ENCODE measurements at regions not wholly inside any gene's neighbourhood (a gene's known extent, or its start where the extent isn't known, plus 50 kb on each side); places are given as distances from the start of the nearest gene placed in this dataset.
A peak's percentile ranks its signal among the peaks of the same experiment; 100 is the strongest.

DNA sequence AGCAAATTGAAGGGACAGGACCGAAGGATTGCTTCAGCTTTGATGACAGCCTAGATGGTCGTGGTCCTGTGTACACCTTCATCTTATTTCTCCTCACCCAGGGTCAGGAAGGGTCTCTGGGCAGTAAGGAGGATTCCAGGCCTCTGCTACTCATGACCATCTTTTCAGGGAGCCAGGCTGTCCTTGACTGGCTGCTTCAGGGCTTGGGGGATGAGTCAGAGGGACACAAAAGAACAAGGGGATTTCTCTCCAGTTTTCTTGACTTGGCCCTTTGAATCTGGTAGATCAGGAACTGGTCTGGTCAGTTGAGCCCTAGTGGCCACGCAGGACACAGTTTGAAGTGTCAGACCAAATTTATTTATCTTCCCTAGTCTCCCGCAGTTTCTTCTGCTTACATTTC is 402.1 kb upstream of the CHD6 start:
- DNase-seq = no peak

DNA sequence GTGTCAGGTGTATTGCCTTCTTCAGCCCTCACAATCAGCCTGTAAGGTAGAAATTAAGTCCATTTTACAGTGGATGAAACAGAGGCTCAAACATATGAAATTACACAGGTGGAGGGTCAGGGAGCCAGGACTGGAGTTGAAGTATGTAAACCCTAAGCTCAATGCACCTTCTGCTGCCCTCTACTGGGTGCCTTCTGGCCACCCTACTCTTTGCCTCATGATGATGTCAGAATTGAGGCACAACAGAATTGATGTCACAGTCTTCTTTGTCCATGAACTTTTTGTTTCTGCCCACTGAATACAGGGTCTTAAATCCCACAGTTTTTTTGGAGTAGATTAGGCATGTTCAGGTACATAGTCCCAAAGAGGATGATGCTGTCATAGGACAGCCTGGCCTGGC is 400.8 kb upstream of the CHD6 start:
- DNase-seq = no peak

DNA sequence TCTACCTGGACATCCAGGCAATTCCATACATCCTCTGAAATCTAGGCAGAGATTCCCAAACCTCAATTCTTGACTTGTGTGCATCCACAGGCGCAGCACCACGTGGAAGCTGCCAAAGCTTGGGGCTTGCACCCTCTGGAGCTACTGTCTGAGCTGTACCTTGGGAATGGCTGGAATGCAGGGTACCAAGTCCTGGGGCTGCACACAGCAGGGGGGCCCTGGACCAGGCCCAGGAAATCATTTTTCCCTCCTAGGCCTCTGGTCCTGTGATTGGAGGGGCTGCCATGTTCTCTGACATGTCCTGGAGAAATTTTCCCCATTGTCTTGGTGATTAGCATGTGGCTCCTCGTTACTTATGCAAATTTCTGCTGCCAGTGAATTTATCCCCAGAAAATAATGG is 391.9 kb upstream of the CHD6 start:
- no peak for DNase-seq

DNA sequence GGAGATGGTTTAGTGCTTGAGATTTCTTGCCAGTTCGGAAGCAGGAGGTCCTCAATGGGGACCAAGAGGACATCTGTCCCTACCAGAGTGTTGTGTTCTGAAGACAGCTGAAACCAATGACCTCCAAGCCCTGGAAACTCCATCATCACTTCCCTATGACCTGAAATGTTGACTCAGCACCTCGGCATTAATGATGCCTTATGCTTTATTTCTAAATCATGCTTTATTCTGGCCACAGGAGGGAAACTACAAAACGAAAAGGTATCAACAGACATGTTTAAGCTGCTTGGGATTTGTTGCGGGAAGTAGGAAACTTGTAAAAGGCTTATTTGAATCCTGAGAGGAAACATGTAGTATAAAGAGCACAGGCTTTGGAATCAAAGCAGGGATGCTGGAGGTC is 389.1 kb upstream of the CHD6 start:
- DNase-seq = no peak

DNA sequence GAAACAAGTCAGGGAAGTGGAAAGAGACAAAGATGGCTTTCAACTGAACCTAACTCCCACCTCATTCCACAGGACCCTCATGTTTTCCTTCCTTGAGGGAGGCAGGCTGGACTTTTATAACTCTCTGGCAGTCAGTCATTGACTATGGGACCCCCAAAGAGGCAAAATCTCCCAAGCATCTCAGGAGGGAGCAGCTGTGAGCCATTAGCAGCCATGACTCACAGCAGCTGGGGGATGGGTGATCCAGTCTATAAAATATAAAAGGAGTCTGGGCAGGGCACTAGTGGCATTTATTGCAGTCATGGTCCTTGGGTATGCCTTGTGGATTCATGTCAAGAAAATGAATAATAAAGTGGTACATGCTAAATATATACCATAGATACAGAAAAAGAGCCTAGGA is 387.0 kb upstream of the CHD6 start:
- DNase-seq = no peak

DNA sequence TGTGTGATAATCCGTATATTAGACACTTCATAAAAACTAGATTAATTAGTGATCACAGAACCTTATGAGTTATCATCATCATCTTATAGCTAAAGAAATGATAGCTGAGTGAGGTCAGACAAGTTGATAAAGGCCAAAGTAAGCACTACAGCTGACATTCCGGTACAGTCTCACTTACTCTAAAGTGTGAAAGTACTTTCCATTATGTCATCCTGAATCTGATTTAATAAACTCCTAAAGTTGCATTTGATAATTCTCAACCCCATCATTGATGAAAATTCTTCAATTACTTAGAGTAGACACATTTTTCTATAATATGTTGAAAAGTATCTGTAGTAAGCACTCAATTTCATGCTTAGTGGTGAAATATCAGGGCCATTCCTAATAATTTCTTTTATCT is 385.2 kb upstream of the CHD6 start:
- no peak for DNase-seq

DNA sequence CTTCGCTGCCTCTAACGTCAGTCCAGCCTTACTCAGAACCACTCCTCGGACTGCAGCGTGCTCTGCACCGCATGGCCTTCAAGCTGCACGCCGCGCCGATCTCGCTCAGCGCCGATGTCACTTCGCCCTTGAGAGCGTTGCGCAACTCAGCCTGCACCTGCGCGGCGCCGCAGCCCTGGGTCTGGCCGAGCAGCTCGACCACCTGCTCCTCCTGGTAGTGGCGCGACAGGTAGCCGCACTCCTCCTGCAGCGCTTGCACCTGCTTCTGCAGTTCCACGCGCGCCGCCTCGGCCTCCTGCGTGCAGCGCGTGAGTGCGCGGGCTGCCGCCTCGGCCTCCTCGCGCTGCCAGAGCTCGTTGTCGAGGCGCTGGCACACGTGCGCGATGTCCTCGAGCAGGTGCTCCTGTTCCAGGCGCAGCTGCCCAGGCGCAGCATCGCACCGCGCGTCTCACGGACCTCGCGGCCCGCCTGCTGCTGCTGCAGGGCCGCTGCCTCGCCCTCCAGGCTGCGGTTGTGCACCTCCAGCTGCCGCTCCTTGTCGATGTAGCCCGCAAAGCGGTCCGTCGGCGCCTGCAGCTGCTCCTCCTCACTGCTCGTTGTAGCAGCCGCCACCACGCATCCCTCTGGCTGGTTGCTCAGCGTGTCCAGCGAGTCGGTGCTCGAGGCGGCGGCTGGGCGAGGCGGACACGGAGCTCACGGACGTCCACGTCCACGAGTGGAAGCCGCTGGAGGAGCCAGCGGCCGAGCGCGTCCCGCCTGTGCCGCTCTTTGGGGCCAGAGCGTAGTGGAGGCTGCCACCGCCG is 380.6 kb upstream of the CHD6 start:
- no peak for DNase-seq

DNA sequence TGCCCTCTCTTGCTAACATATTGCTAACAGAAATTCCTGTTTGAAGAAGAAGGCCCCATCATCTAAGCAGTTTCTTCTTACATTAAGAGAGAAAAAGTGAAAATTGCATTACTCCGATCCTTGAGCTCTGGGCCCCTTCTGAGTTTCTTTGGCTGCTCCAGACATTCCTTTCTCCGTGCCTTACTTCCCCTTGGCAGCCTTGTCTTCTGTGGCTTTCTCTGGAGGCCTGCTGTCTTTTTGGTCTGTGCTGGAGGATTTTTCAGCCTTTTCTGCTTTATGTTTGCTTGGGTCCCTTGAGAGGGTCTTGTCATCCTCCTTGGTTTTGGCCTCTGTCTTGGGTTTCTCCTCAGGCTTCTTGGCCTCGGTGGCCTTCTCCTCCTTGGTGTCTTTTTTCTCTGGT is 378.8 kb upstream of the CHD6 start:
- no peak for DNase-seq

DNA sequence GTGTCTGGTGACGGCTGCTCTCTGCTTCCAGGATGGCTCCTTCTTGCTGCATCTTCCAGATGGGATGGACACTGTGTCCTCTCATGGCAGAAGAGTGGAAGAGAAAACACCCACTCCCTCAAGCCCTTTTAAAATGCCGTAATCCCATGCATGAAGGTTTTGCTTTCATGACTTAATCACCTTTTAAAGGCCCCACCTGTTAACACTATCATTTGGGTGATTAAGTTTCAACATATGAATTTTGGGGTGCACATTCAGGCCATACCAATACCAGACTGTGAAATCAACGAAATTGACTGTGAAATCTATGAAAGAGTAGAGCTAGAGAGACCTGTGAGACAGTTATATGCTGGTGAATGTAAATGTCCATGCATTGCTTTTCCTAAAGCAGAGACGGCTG is 374.3 kb upstream of the CHD6 start:
- peak; percentile 31 for DNase-seq

DNA sequence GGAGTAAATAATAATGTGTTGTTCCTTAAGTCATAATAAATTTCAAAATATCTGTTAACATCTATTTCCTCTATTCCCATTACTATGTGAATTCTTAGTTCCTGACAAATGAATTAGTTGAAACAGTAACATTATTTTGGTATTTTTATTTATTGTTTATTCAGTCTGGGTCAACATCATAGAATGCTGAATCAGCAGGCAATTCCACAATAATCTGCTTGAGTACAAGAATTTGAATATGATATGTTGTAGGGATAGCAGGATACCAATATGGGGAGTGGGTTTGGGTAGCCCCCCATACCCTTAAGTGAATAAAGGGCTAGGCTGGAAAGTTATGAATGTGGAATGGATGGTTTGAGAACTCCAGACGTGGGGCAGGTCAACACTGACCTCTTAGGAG is 373.2 kb upstream of the CHD6 start:
- no peak for DNase-seq

DNA sequence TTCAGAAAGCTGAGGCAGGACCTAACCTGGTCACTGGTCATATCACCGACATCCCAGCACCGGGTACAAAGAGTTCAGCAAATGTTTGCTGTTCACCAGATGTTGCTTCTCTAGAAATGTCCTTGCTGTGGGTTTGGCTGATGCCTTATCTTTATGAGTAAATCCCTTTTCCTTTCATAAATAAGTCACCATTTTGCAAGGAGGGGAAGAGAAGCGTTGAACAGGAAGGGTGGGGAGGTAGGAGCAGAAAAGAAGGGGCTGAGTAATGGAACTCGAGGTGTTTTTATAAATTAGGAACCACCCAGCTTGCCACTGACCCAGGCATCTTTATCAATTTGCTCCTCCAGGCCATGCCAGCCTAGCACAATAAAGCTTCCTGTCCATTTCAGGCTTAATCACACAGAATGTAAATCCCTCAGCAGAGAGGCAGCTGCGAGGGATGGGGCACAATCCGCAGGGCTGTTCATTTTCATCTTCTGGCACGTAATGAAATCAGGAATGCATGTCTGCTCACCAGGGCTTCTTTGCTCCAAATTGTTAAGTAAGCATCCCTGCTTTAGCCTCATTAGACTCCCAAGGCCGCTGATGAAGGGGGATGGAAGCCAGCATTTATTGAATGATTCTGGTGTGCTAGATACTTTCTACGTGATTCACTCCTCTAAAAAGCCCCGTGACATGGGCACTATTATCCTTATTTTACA is 371.9 kb upstream of the CHD6 start:
- DNase-seq = no peak

DNA sequence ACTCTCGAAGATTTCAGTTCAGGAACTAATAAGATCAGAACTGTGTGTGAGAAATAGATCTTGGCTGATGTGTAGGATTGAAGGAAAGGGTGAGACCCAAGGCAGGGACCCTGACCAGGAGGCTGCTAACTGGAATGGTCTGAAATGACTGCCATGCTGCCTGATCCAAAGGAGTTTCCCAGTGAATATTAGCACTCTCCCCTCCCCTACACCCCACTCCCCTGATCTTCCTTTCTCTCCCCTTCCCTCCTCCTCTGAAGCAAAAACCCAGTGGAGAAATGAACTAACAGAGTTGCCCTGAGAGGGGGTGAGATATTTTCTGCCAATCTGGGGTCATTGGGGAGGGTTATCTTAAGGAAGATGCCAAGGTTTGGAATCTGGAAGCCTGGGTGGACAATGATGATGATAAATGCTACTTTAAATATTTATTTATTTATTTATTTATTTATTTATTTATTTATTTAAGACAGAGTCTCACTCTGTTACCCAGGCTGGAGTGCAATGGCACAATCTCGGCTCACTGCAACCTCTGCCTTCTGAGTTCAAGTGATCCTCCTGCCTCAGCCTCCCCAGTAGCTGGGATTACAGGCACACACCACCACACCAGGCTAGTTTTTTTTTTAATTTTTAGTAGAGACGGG is 371.0 kb upstream of the CHD6 start:
- no peak for DNase-seq

DNA sequence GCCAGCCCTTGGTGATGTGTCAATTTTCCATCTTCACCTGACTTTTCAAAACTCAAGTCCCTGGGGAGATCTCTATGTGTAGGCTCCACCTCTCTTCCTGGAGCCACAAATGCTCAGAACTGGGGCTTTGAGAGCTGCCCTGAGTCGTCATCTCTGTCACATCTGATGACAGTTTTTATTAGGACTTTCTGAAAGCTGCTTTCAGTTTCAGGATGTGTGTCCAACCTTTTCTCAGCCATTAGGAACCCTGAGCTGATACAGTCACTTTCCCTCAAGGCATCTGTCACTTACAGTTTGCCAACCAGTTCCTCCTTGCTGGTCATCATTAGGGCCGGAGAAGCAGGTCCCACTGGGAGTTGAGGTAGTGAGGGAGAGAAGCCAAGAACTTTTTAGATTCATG is 365.9 kb upstream of the CHD6 start:
- no peak for DNase-seq

DNA sequence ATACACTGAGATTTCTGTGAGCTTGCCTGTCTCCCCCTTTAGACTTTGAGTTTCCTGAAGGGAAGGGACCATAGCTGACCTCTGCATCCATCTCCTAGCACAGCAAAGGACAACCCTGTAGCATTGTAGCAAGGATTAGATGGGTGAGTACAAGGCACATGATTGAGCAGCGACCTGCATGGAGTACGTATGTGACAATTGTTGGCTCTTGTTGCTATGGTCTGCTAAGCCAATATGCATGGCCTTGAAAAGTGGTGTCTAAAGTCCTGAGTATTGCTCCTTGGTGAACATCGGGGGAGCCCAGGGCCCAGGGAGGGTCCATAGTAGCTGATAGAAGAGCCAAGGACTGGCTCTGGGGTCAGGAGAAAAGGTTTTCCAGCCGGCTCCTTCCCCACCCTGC is 365.0 kb upstream of the CHD6 start:
- DNase-seq = no peak

DNA sequence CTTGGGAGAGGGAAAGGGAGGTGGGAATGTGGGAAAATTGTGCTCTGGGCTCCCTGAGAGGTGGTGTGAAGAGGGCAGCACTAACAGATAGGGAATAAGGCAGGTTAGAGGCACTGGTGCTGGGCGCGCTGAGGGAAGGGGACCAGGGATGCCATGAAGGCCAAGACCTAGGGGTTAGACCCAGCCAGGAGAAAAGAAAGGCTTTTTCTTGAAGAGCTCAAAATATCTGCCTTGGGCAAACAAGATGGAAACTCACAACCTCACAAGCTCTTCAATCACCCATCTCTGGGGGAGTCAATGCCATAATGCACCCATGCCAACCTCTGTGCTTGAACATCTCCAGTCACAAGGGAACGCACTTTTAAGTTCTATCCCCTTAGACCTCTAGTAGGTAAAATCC is 363.6 kb upstream of the CHD6 start:
- no peak for DNase-seq

DNA sequence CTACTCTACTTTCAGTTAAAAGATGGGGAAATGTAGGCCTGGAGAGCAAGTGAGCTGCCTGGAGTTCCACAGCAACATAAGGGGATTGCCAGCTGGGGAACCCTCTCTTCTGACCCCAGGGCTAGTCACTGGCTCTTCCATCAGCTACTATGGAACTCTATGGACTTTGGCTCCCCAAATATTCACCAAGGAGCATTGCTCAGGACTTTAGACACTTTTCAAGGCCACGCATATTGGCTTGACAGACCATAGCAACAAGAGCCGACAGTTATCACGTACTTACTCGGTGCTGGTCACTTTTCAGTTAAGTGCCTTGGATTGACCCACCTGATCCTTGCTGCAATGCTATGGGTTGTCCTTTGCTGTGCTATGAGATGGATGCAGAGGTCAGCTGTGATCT is 360.7 kb upstream of the CHD6 start:
- DNase-seq = no peak

DNA sequence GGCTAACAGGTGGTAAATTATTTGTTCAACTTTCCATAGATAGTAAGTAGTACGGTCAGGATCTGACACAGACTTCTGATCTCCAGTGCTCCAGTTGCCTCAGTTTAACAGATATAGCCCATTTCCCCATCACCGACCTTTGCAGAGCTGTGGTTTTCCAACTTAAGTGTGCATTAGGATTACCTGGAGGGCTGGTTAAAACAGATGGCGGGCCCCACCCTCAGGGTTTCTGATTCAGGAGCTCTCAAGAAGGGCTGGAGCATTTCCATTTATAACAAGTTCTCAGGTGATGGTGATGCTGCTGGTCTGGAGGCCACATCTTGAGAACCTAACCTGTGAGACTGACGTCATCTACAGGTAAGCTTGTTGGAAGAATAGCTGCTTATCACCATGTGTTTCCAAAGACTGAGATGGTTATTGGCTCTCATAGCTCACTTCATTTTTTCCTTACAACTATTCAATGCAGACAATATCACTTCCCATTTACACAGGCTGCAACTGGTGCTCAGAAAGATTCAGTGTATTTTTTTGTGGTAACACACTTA is 360.1 kb upstream of the CHD6 start:
- DNase-seq = peak; percentile 95

DNA sequence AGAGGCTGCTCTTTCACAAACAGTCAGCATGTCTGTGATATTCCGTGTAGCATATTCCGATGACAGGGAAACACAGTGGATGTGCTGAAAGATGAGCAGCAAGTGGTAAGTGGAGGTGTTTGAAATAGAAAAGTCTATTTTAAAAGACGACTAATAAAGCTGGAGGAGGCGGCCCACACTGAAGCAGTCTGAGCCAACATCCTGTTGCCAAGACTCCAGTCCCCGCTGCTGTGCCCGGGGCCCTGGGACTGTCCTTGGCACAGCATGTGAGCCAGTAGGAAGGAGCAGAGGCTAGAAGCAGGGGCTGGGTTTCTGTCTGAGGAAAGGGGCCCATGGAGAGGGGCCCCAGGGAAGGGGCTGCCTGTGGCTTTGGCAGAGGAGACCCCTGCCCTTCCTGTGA is 351.5 kb upstream of the CHD6 start:
- DNase-seq = no peak

DNA sequence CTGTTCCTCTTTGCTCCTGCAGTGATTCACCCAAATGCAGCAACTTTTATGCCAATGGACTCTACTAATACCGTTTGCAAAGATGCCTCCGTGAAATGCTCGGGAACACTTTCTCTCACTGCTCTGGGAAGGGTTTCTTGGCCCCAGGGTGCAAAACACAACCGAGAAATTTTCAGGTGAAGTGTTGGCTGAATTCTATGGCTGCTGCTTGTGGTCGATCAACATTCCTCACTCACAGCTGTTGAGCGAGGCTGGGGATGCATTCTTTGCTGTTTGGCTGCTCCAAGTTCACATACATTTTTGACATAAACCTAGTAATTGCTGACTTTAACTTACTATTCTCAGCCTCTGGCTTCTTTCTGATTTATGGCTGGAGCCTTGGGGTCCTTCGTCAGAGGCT is 342.0 kb upstream of the CHD6 start:
- no peak for DNase-seq

DNA sequence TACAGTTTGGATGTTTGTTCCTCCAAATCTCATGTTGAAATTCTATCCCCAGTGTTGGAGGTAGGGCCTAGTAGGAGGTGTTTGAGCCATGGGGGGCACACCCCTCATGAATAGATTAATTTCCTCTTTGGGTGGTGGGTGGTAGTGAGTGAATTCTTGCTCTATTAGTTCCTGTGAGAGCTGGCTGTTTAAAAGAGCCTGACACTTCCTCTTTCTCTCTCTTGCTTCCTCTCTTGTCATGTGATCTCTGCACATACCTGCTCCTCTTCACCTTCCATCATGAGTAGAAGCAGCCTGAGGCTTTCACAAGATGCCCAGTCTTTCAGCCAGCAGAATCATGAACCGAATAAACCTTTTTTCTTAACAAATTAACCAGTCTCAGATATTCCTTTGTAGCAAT is 340.2 kb upstream of the CHD6 start:
- DNase-seq = no peak

DNA sequence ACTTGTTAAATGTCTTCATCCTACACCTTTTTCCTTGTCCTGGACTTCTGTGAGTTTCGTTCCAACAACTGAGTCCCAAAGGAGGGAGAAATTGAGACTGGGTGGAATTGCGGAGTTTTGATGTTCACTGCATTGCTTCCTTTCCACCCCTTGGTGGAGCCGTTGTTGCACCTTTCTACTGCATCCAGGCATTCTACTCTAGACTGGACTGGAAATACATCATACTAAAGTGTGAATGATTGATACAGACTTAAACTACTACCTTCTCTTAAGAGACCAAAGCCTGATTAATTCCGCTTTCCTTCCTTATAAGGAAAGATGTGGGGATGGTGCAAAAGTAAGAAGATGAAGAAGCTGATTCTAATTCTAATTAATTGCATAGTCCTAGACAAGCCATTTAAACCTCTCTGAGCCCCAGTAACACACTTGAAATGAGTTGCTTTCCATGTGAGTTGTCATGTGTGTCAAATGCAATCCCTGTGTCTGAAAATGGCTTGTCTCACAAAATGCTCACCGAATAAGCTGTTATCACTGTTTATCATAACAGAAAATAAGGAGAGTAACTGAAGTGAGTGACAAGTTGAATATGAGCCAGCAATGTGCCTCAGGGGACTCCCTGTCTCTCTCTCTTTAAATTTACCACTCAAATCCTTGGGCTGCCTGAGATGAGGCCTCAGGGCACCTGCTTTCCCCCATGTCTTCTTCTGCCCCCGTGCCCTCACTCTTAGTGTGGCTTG is 338.3 kb upstream of the CHD6 start:
- DNase-seq = peak; percentile 34

DNA sequence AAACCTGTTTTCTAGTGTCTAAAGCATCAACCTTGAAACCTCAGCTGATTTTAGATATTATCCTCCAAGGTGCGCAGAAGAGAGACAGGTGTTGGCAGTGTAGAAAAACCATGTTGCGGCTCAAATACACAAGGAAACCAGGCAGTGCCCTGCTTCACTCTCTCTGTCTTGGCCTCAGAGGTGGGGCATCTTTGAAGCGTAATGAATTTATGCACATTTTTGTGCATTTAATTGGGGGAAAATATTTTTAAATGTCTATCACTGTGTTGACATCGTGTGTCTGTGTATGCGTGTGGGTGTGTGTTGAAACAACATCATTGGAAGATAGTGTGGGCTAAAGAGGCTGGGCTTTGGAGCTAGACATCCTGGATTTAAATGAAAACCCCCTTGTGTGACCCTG is 334.0 kb upstream of the CHD6 start:
- no peak for DNase-seq

DNA sequence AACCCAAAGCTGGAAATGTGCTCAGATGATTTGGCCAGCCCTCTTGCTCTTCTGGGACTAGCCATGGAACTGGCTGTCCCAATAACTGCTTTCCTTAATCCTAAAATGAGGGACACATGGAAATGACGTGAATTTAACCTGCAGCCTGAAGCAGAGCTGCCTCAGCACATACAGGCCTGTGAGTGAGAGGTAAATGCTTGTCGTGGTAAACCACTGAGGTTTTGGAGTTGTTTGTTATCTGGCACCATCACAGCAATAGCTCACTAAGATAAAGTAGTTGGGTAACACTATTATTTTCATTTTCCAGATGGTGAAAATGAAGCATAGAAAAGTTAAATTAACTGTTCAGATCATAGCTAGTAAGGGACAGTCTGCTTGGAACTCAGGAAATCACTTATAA is 333.4 kb upstream of the CHD6 start:
- DNase-seq = no peak

Data from NCI-H524 treated with DMSO at 0.1 percent for 48 hours (cell line).